Neural progenitor cell (in vitro differentiated cells): ENCODE measurements at regions not wholly inside any gene's neighbourhood (a gene's known extent, or its start where the extent isn't known, plus 50 kb on each side); places are given as distances from the start of the nearest gene placed in this dataset.

Source experiments
- CTCF ChIP-seq: fragments of 200-600 bp; sonication (generic); IDR thresholded peaks from 2 replicates; pipeline ENCODE4 v1.5.1; 2017; ENCODE audit warnings: antibody characterized with exemption, mild to moderate bottlenecking
- EZH2 ChIP-seq: fragments of 200-600 bp; sonication (generic); IDR thresholded peaks from 2 replicates; pipeline ENCODE4 v1.6.1; 2017; ENCODE audit warnings: antibody characterized with exemption, mild to moderate bottlenecking, moderate library complexity

GRCh38 chr4:41873380-41874295 is 61.6 kb upstream of the TMEM33 start:
- TF ChIP-seq CTCF (peak; percentile 10), EZH2 (peak; percentile 86)
